Esophagus squamous epithelium (tissue), 5 donors: ENCODE measurements at regions not wholly inside any gene's neighbourhood (a gene's known extent, or its start where the extent isn't known, plus 50 kb on each side); places are given as distances from the start of the nearest gene placed in this dataset.

Experiments used
- DNase-seq: peaks from one replicate; lab custom pipeline; 2025; lab: John Stamatoyannopoulos, UW
- H3K27ac ChIP-seq, 4 donors: fragments of 200-600 bp; sonication (generic); one replicate each; pipeline ENCODE4 v1.5.1; 2016 to 2019; ENCODE audit warnings: mild to moderate bottlenecking in 1 of 4
- H3K27me3 ChIP-seq, 4 donors: fragments of 200-600 bp; sonication (generic); 1 replicate in 3 of 4; 2 replicates in 1 of 4; pipeline versions ENCODE4 v1.5.1 to v1.6.0; 2017 to 2021; ENCODE audit warnings: antibody characterized with exemption in 1 of 4
- H3K36me3 ChIP-seq, 3 donors: fragments of 200-600 bp; sonication (generic); one replicate each; pipeline ENCODE4 v1.5.1; 2016 to 2019
- H3K4me1 ChIP-seq, 3 donors: fragments of 200-600 bp; sonication (generic); one replicate each; pipeline ENCODE4 v1.5.1; 2017 to 2019
- H3K4me3 ChIP-seq, 4 donors: fragments of 200-600 bp; sonication (generic); 1 replicate in 3 of 4; 2 replicates in 1 of 4; pipeline ENCODE4 v1.5.1; 2016 to 2019; ENCODE audit warnings: mild to moderate bottlenecking in 2 of 4, moderate library complexity in 1 of 4
- H3K9me3 ChIP-seq, 3 donors: fragments of 200-600 bp; sonication (generic); one replicate each; pipeline ENCODE4 v1.5.1; 2016 to 2019
- POLR2A ChIP-seq, 4 donors: fragments of 450-650 bp; IDR thresholded peaks; one replicate each; pipeline ENCODE4 v1.6.1; 2017; ENCODE audit warnings: antibody characterized with exemption in 4 of 4, mild to moderate bottlenecking in 4 of 4, moderate library complexity in 3 of 4
- WGBS, 2 donors: methylation state at CpG; one replicate each; pipeline ENCODE4 v1.1.5; 2018; 5-methylcytosine and 5-hydroxymethylcytosine counted together
- intact Hi-C: fragments of 100-400 bp; cut with DNase I; formaldehyde crosslinking; loops from one replicate; pipeline ENCODE4 v1.15.0; 2022
- TF ChIP-seq, protein P1 (sequence below), 6 experiments: fragments of 450-650 bp in 4 of 6; fragments of 200-600 bp in 2 of 6; sonication (generic) in 2 of 6; IDR thresholded peaks; one replicate each; pipeline ENCODE4 v1.5.1; 2016 to 2019; ENCODE audit warnings: antibody characterized with exemption in 6 of 6, mild to moderate bottlenecking in 4 of 6, moderate library complexity in 4 of 6
- donor health status: DM: yes; HTN: yes; CAD: no.

- H3K4me1 ChIP-seq, result no peaks in the 10 kb centered on the region
- H3K9me3 ChIP-seq, result no peaks in the 10 kb centered on the region
- no peak overlapping the region for H3K4me3 ChIP-seq
- H3K27ac ChIP-seq, result no peak overlapping the region
- H3K36me3 ChIP-seq, result no peaks in the 10 kb centered on the region
- intact Hi-C loops, result no loop called here
- H3K27me3 ChIP-seq, result no peaks in the 10 kb centered on the region
- TF ChIP-seq POLR2A (IDR thresholded peaks at IDR 0.05), result no peak
- TF ChIP-seq, protein P1, sequence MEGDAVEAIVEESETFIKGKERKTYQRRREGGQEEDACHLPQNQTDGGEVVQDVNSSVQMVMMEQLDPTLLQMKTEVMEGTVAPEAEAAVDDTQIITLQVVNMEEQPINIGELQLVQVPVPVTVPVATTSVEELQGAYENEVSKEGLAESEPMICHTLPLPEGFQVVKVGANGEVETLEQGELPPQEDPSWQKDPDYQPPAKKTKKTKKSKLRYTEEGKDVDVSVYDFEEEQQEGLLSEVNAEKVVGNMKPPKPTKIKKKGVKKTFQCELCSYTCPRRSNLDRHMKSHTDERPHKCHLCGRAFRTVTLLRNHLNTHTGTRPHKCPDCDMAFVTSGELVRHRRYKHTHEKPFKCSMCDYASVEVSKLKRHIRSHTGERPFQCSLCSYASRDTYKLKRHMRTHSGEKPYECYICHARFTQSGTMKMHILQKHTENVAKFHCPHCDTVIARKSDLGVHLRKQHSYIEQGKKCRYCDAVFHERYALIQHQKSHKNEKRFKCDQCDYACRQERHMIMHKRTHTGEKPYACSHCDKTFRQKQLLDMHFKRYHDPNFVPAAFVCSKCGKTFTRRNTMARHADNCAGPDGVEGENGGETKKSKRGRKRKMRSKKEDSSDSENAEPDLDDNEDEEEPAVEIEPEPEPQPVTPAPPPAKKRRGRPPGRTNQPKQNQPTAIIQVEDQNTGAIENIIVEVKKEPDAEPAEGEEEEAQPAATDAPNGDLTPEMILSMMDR (IDR thresholded peaks at IDR 0.05), result no peak
- 94 to 98% methylated on average over 4 of the region's 4 CpGs for WGBS, 2 donors
- no peak for DNase-seq
Measured at GRCh38 chr21:35156293-35157278, 107.5 kb upstream of the RUNX1 start.

- H3K4me3 ChIP-seq, result no peak overlapping the region
- WGBS, 2 donors, result 83 to 84% methylated on average over 6 of the region's 6 CpGs
- H3K36me3 ChIP-seq, result no peaks in the 10 kb centered on the region
- H3K9me3 ChIP-seq, result no peaks in the 10 kb centered on the region
- no peak overlapping the region for H3K27ac ChIP-seq
- TF ChIP-seq POLR2A (IDR thresholded peaks at IDR 0.05), result no peak
- TF ChIP-seq, protein P1 (IDR thresholded peaks at IDR 0.05), result no peak
- H3K4me1 ChIP-seq, result no peaks in the 10 kb centered on the region
- intact Hi-C loops, result no loop called here
- no peak for DNase-seq
- no peaks in the 10 kb centered on the region for H3K27me3 ChIP-seq
Measured at GRCh38 chr21:35154788-35155187, 105.7 kb upstream of the RUNX1 start.

DNA sequence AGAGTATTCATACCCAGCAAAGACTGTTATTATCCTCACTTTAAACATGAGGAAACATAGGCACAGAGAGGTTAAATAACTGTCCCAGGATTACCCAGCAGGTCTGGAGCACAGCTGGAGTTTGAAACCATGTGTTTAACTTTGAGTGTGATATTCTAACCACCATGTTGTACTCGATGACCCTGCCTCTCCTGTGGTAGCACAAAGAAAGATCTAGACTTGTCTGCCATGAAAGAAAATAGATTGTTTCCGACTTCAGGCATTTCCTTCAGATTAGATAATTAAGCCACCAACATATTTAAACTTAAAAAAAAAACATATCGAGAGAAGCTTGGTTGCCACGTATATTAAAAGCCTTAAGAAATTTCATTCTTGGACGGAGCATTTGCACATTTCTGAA, 104.6 kb upstream of the RUNX1 start:
- DNase-seq, result no peak
- TF ChIP-seq, protein P1 (IDR thresholded peaks at IDR 0.05), result no peak
- no peak for TF ChIP-seq POLR2A (IDR thresholded peaks at IDR 0.05)
- Histone ChIP-seq H3K27me3 (no peaks in the 10 kb centered on the region), H3K9me3 (no peaks in the 10 kb centered on the region), H3K4me3 (no peak overlapping the region), H3K4me1 (no peaks in the 10 kb centered on the region), H3K27ac (no peak overlapping the region), H3K36me3 (no peaks in the 10 kb centered on the region)
- 77 to 85% methylated on average over 5 of the region's 5 CpGs for WGBS, 2 donors
- intact Hi-C loops, result no loop called here

DNA sequence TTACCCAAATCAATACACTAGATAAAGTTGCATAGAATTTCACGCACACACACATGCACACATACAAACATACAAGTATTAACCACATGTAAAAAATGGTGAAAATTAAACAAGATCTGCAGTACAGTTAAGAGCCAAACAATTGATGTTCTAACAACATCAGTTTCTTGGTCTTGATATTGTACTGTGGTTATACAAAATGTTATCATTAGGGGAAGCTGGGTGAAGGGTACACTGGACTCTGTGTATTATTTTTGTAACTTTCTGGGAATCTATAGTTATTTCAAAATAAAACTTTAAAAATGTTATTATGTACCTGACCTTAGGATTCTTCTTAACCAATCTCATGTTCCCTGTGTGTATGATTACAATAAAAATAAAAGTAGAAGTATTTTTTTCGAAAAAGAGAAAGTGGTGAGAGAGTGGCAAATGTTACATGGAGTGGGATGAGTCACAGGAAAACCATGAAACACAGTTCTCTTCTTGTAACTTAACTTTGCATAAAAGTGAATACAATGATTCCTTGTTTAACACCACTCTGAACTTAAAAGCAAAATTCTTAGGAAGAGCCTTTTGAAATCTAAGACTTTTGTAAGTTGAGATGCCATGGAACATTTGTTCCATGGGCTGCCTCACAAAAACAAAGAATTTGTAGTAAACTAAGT, 101.6 kb upstream of the RUNX1 start:
- Histone ChIP-seq H3K36me3 (no peaks in the 10 kb centered on the region), H3K27me3 (no peaks in the 10 kb centered on the region), H3K4me3 (no peak overlapping the region), H3K27ac (no peak overlapping the region), H3K4me1 (peaks cover 0 to 4% (median 0%) of the 10 kb centered on the region in 3 donors), H3K9me3 (no peaks in the 10 kb centered on the region)
- WGBS, 2 donors, result 61 to 69% methylated on average over 2 of the region's 2 CpGs
- no peak for TF ChIP-seq POLR2A (IDR thresholded peaks at IDR 0.05)
- TF ChIP-seq, protein P1 (IDR thresholded peaks at IDR 0.05), result no peak
- DNase-seq, result no peak
- intact Hi-C loops, result no loop called here

- peaks cover 0 to 5% (median 0%) of the 10 kb centered on the region in 3 donors for H3K4me1 ChIP-seq
- no peaks in the 10 kb centered on the region for H3K9me3 ChIP-seq
- DNase-seq, result no peak
- 27 to 32% methylated on average over 3 of the region's 3 CpGs for WGBS, 2 donors
- H3K27me3 ChIP-seq, result no peaks in the 10 kb centered on the region
- no peak overlapping the region for H3K4me3 ChIP-seq
- intact Hi-C loops, result no loop called here
- no peaks in the 10 kb centered on the region for H3K36me3 ChIP-seq
- TF ChIP-seq POLR2A (IDR thresholded peaks at IDR 0.05), result no peak
- TF ChIP-seq, protein P1 (IDR thresholded peaks at IDR 0.05), result no peak
- no peak overlapping the region for H3K27ac ChIP-seq
Measured at GRCh38 chr21:35149698-35150097, 100.6 kb upstream of the RUNX1 start.
